Hematopoietic multipotent progenitor cell treated with erythropoietin and hydrocortisone succinate and interleukin-3 and kit ligand, for 17 days (in vitro differentiated cells): ENCODE measurements at regions not wholly inside any gene's neighbourhood (a gene's known extent, or its start where the extent isn't known, plus 50 kb on each side); places are given as distances from the start of the nearest gene placed in this dataset.
A peak's percentile ranks its signal among the peaks of the same experiment; 100 is the strongest.

Source experiments
- DNase-seq: peaks from one replicate; pipeline ENCODE4 v3.0.0-alpha.2; 2015; ENCODE audit warnings: low spot score

DNA sequence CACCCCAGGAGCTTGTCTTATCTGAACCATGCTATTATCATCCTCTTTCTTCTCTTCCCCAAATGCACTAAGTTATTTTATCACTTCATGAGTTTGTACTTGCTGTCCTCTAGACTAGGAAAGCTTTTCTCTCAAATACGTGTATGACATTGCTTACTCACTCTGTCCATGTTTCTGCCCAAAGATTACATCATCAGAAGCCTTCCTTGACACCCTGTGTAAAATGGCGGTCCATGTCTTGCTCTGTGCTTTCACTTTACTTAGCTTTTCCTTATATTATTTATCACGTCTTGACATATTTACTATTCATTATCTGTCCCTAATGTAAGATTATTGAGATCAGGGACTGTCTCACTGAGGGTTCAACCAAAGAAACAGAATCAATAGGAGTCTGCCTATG lies 196.1 kb upstream of the ZEB2 start:
- DNase-seq, result no peak

DNA sequence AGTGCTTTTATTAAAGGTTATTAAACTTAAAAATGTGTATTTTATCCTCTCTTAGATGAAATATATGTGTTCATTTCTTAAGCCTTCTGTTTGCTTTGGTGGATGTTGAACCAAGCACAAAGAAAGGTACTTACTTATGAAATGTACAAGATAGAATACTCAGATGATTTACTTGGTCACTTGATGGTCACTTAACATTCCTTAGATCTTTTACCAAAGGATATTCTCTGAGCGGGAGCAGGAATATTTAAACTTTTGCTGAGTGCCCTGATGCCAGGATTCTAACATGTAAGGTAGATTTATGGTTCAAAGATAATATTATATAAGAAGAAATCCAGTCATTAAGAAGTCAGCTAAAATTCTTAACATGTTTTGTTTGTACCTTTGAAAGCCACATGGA lies 193.5 kb upstream of the ZEB2 start:
- no peak for DNase-seq

DNA sequence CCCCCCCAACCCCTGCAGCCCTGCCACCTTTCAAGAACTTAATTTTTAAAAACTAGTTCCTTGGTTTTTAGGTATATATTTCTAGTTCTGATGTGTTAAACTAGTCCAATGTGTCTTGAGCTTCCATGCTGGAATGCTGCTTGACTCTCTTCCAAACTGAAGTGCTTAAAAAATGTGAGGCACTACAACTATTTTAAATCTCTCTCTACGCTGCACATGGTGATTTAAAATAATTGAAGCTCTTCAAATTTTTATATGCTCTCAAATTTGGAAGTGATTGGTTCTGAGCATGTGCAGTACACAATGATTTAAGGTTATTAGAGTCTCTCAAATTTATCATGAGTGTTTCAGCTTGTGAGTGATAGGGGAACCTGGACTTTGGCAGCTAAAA lies 192.6 kb upstream of the ZEB2 start:
- DNase-seq, result no peak

- DNase-seq, result no peak
Observed at GRCh38 chr2:144711630-144712549, 192.0 kb upstream of the ZEB2 start.

- no peak for DNase-seq
Observed at GRCh38 chr2:144711084-144711483, 191.2 kb upstream of the ZEB2 start.

GRCh38 chr2:144708626-144709025 lies 188.7 kb upstream of the ZEB2 start:
- no peak for DNase-seq

GRCh38 chr2:144707736-144708326 lies 187.9 kb upstream of the ZEB2 start:
- no peak for DNase-seq

- no peak for DNase-seq
Observed at GRCh38 chr2:144706647-144707046, 186.7 kb upstream of the ZEB2 start.

DNA sequence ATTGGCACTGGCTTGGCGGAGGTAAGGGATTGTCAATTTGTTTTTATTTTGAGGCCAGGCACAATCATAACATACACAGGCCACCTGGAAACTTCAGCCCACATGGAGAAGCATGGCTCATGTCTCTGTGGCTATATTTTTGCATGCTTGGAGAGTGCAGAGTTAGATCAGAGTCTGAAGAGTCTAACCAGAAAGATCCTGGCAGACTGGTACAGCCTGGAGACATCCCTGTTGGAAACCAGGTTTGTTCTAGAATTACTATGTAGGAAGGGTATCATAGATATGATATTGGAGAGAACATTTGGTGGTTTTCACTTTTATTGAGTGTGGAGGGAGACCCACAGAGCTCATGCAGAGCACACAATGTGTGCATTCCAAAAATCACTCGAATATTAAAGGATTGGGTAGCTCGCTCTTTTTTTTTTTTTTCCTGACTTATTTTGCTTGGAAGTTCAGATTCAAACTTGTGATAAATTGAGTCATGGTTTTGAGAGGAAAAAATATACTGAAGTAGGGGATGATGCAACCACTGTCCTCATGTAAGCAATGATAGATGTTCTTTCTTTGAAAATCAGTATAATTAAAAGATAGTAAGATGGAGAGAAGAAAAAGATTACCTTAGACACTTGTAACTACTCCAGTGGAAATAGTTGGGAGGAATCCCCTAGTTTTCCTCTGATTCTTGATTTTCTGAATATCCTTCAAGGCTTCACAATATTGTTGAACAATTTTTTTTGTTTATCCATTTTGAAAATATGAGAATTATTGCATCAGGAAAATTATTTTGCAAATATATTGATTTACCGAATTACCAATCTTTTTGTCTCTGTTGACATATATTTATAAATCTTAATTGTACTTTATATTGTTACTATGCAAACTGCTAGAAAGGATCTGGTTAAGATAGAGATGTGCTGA lies 185.7 kb upstream of the ZEB2 start:
- DNase-seq, result no peak

GRCh38 chr2:144704709-144705095 lies 184.8 kb upstream of the ZEB2 start:
- no peak for DNase-seq

- peak; percentile 16 for DNase-seq
Observed at GRCh38 chr2:144703852-144704708, 184.2 kb upstream of the ZEB2 start.

GRCh38 chr2:144702051-144702450 lies 182.1 kb upstream of the ZEB2 start:
- DNase-seq, result no peak

GRCh38 chr2:144701259-144701658 lies 181.3 kb upstream of the ZEB2 start:
- no peak for DNase-seq

- DNase-seq, result no peak
Observed at GRCh38 chr2:144698156-144698555, 178.2 kb upstream of the ZEB2 start.

DNA sequence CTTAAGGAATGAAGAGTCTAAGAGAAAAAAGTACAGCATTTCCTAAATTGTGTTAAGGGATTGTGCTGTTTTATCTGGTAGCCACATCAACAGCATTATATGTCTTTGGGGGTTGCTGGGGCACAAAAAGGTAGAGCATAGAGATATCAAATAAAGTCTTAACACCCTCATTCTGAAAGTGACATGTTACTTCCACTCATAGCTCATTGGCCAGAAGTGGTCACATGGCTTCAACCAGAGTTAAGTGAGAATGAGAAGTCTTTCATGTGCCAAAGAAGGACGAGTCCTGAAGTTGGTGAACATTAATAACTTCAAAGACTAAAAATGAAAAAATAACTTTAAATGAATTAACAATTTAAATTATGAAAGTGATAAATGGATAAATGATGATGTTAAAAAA lies 175.7 kb upstream of the ZEB2 start:
- no peak for DNase-seq

DNA sequence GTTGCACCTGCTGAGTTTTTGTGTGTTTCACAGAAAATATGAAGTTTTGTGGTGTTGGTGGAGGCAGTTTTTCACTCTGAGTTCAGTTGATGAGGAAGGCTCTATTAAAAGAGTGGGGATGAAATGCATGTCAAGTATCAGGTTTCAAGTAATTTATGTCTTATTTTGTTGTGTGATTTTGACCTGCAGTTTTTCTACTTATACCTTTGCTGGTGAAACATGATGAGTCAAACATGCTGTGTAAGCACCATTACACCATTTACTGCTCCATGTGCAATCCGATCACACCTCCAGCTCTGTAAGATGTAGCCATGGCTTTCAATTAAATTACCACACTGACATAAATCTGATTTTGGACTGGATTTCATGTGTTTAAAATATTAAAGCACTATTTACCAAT lies 174.5 kb upstream of the ZEB2 start:
- DNase-seq, result no peak

DNA sequence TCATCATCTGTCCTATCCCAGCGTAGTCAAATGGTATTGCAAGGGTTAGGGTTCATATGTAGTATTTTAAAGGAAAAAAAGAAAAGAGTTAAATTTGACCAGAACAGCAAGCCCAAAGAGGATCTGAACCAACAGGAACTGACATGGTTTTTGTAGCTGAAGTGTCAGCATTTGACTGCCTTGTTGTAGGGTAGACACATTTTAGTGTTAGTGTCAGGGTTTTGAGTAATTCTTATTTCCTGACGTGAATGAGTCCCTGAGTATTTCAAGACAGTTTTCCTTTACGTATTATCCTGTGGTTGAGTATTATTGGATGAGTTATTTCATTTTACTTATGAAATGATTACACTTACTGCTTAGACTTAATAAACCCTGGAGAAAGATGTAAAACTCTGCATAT lies 173.3 kb upstream of the ZEB2 start:
- no peak for DNase-seq

DNA sequence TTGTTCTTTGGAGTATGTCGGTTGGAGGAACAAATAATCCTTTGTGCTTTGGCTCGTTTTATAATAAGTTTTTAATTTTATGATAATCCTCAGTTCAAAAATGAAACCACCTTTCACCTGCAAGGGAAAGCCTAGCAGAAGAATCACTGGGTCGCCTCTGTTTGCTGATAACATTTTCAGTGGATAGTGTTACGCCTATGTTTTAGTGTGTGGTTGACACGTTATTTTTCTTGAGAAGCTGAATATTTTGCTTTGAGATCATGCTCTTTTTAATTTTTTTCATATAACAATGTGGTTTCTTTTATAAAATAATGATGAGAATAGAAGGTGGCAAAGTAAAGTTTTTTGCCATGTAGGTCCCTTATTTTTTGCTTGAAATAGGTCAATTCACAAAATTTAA lies 172.7 kb upstream of the ZEB2 start:
- no peak for DNase-seq

GRCh38 chr2:144690771-144691170 lies 170.9 kb upstream of the ZEB2 start:
- DNase-seq, result no peak

GRCh38 chr2:144686518-144687215 lies 166.7 kb upstream of the ZEB2 start:
- DNase-seq, result no peak

DNA sequence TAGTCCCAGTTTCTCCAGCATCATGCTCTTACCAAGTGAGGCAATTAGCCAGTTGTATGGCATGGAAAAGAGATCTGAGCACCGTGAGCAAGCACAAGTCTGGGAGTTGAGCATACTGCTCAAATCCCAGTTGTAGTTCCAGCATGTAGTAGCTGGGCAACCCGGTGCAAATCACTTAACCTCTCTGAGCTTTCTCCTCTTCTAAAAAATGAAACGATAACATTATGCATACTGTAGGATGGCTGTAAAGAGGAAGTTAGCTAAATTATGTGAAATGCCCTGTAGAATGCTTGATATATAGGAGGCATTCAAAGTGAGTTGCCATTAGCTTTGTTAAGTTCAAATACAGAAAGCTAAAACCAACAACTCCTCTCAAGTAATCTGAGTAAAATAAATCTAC lies 164.0 kb upstream of the ZEB2 start:
- DNase-seq, result no peak
